Transverse colon (tissue), 4 donors: ENCODE measurements at regions not wholly inside any gene's neighbourhood (a gene's known extent, or its start where the extent isn't known, plus 50 kb on each side); places are given as distances from the start of the nearest gene placed in this dataset.

Experiments
- EP300 ChIP-seq: sonication (generic); formaldehyde crosslinking; IDR thresholded peaks from one replicate; pipeline ENCODE4 v1.6.1; 2017; ENCODE audit warnings: antibody characterized with exemption, low read depth
- POLR2A ChIP-seq: fragments of 450-650 bp; IDR thresholded peaks from one replicate; pipeline ENCODE4 v1.6.1; 2016; ENCODE audit warnings: antibody characterized with exemption, mild to moderate bottlenecking, moderate library complexity
- POLR2AphosphoS5 ChIP-seq, 3 donors: sonication (generic); formaldehyde crosslinking; IDR thresholded peaks; one replicate each; pipeline ENCODE4 v1.6.1; 2016; ENCODE audit warnings: antibody characterized with exemption in 3 of 3
- TF ChIP-seq, protein P1 (sequence below), 5 experiments: fragments of 200-600 bp in 3 of 5; fragments of 450-650 bp in 2 of 5; sonication (generic) in 3 of 5; IDR thresholded peaks; 1 replicate in 2 of 5; 2 replicates in 3 of 5; pipeline ENCODE4 v1.5.1; 2016 to 2017; ENCODE audit warnings: antibody characterized with exemption in 5 of 5, inconsistent platforms in 3 of 5, mild to moderate bottlenecking in 2 of 5, moderate library complexity in 1 of 5

DNA sequence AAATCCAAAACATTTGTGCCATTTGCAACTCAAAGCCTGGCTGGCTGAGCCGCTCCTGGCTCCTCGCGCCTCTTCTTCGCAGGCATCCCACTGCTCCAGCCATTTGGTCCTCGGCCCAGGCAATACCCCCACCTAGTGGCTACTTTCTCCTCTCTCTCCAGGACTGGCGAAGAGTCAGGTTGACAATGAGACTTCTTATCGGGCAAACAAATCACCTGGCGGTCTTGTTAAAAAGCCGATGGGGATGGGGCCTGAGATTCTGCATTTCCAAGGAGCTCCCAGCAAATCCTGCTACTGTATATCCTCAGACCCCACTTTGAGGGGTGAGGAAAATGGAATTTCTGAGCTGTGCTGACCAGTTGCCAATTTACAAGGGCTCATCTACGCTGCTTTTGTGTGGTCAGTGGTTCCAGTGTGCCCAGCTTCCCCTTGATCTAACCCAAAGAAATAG lies 89.0 kb downstream of the ISX start:
- TF ChIP-seq, protein P1, sequence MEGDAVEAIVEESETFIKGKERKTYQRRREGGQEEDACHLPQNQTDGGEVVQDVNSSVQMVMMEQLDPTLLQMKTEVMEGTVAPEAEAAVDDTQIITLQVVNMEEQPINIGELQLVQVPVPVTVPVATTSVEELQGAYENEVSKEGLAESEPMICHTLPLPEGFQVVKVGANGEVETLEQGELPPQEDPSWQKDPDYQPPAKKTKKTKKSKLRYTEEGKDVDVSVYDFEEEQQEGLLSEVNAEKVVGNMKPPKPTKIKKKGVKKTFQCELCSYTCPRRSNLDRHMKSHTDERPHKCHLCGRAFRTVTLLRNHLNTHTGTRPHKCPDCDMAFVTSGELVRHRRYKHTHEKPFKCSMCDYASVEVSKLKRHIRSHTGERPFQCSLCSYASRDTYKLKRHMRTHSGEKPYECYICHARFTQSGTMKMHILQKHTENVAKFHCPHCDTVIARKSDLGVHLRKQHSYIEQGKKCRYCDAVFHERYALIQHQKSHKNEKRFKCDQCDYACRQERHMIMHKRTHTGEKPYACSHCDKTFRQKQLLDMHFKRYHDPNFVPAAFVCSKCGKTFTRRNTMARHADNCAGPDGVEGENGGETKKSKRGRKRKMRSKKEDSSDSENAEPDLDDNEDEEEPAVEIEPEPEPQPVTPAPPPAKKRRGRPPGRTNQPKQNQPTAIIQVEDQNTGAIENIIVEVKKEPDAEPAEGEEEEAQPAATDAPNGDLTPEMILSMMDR (IDR thresholded peaks at IDR 0.05): peak; percentile 58 to 70 (median 64)
- no peak for TF ChIP-seq POLR2A
- no peak for TF ChIP-seq POLR2AphosphoS5 (IDR thresholded peaks at IDR 0.05)
- TF ChIP-seq EP300: no peak
